HAP-1 (cell line): ENCODE measurements at regions not wholly inside any gene's neighbourhood (a gene's known extent, or its start where the extent isn't known, plus 50 kb on each side); places are given as distances from the start of the nearest gene placed in this dataset.
"Not testable (repeated sequence)": the region's sequence is repeated elsewhere in the genome, so short reads cannot be mapped to it uniquely, and the experiment has no call there.

ENCODE experiments used
- DNase-seq, 2 experiments: peaks; one replicate each; pipeline ENCODE4 v3.0.0-alpha.2; 2016 to 2020; ENCODE audit warnings: low spot score in 2 of 2
- H3K27me3 ChIP-seq: fragments of 250-450 bp; sonication (Bioruptor Pico); 2 replicates; pipeline ENCODE4 v1.5.1; 2020; ENCODE audit warnings: low read depth, mild to moderate bottlenecking, moderate library complexity
- H3K36me3 ChIP-seq: fragments of 250-450 bp; sonication (Bioruptor Pico); replicated peaks from 2 replicates; pipeline ENCODE4 v1.5.1; 2020; ENCODE audit warnings: mild to moderate bottlenecking
- H3K4me1 ChIP-seq: fragments of 250-450 bp; sonication (Bioruptor Pico); 2 replicates; pipeline ENCODE4 v1.5.1; 2020; ENCODE audit warnings: mild to moderate bottlenecking
- H3K4me3 ChIP-seq: fragments of 250-450 bp; sonication (Bioruptor Pico); 2 replicates; pipeline ENCODE4 v1.5.1; 2020; ENCODE audit warnings: mild to moderate bottlenecking, moderate library complexity
- H3K9me3 ChIP-seq: fragments of 250-450 bp; sonication (Bioruptor Pico); 2 replicates; pipeline ENCODE4 v1.5.1; 2020; ENCODE audit warnings: mild to moderate bottlenecking, moderate library complexity
- in situ Hi-C: fragments of 300-500 bp; cut with MboI; formaldehyde crosslinking; loops from 3 replicates; pipeline ENCODE4 v1.14.3; 2020; ENCODE audit warnings: low sequenced_read_pairs, inconsistent platforms, mixed read lengths

DNA sequence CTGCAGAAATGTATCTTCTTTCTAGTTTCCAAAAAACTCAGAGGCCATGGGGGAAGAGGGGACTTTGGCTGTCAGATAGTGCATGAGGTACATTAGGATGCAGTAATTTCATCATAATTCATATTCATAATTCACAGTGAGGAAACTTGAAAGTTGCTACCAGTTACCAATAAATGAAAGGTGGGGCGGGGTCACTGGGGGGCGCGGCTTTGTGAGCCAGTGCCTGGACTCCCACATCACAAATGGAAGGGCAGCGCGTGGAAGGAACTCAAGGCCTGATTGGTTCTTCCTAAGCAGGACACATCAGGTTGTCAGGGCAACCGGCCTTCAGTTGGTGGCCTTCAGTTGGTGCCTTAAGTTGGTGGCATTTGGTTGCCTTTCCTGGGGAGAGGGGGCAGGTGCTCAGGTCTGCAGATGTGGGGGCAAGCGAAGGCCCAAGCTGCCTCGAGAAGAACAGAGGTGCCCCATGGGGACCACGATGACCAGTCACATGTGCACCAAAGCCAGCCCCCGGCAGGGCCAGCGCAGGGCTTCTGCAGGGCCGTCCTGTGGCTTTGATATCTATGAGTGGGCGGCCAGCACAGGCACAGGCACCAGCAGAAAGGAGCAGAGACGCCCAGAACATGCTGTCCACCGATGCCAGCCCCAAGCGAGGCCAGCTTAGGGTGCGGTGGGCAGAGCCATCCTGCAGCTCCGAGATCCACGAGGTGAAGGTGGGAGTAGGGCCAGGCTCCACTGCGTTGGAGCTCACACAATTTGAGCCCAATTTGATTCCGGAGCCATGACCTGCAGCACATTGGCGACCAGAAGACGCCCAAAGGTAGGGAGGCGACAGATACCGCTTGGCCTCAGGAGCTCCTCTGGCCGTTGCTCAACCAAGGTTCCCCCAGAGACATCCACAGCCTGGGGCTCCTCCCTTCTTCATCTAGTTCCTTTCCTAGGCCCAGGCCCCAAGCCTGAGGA is 3248.2 kb upstream of the OR11H1 start:
- H3K36me3 ChIP-seq, in situ Hi-C loops, H3K9me3 ChIP-seq, H3K4me1 ChIP-seq, H3K27me3 ChIP-seq, H3K4me3 ChIP-seq, DNase-seq: not testable (repeated sequence)

DNA sequence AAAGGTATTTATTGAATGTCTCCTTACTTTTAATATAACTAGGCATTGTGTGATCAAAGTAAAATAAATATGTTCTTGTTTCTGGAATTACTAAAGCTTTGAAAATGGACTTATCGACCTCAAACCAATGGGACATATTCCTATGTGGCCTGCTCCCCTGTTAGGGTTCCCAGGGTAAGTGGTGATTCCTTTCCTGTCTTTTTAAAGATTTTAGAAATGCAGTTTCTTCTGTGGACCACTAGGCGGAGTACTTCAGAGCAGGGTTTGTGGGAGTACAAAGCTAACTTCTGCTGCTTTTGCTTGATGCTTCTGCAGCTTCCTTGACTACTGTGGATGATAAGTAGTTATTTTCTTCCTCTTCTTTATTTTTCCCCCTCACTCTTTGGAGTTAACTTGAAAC is 3243.3 kb upstream of the OR11H1 start:
- in situ Hi-C loops, H3K27me3 ChIP-seq, H3K4me3 ChIP-seq, H3K9me3 ChIP-seq, H3K4me1 ChIP-seq, H3K36me3 ChIP-seq: not testable (repeated sequence)
- DNase-seq: peak in 1 of 2 experiments; percentile 2

DNA sequence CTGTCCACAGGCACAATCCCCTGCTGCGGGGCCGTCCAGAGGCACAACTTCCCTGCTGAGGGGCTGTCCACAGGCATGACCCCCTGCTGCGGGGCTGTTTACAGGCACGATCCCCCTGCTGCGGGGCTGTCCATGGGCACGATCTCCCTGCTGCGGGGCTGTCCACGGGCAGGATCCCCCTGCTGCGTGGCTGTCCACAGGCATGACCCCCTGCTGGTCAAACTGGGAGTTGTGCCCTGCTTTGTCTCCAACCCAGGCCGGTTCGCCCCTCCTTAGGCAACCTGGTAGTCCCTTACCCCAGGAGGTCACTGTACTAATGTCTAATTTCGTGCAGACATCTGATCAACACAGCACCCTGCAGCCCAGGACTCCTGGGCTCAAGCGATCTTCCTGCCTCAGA is 3230.6 kb upstream of the OR11H1 start:
- H3K4me1 ChIP-seq, H3K27me3 ChIP-seq, H3K36me3 ChIP-seq, H3K9me3 ChIP-seq, in situ Hi-C loops, DNase-seq, H3K4me3 ChIP-seq: not testable (repeated sequence)
